Endometrial microvascular endothelial cells (primary cell): ENCODE measurements at regions not wholly inside any gene's neighbourhood (a gene's known extent, or its start where the extent isn't known, plus 50 kb on each side); places are given as distances from the start of the nearest gene placed in this dataset.

ENCODE experiments used
- in situ Hi-C: cut with HindIII; loops from 2 replicates; pipeline ENCODE4 v1.10.0; 2017; ENCODE audit warnings: low sequenced_read_pairs, low pct_unique_long_range_greater_than_20kb; ENCODE audit errors: inconsistent ontology term

GRCh38 chr21:16069178-16070112, 339.7 kb downstream of the USP25 start:
- in situ Hi-C loops: no loop called here

- in situ Hi-C loops: no loop called here
Observed at GRCh38 chr21:16070207-16070651, 340.4 kb downstream of the USP25 start.

GRCh38 chr21:16071092-16071491, 341.3 kb downstream of the USP25 start:
- in situ Hi-C loops: no loop called here

GRCh38 chr21:16071761-16072160, 342.0 kb downstream of the USP25 start:
- in situ Hi-C loops: no loop called here

DNA sequence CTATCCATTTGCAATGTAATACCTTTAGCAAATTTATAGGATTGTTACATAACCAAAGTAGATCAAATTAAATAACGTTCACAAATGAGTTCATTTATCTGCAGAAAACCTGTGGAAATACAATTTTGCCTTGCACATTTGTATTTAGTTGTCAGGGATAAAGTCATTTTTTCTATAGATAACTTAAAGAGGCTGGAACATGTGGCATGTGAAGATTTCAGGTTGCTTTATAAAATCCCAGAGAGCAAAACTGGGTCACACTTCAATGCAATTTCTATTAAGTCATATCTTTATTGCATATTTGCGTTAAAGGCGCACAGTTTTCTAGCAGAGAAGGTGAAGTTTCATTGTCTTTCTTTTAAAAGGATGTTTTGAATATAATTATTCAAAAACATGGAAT, 342.4 kb downstream of the USP25 start:
- in situ Hi-C loops: no loop called here

- in situ Hi-C loops: no loop called here
Observed at GRCh38 chr21:16072737-16073136, 343.0 kb downstream of the USP25 start.

DNA sequence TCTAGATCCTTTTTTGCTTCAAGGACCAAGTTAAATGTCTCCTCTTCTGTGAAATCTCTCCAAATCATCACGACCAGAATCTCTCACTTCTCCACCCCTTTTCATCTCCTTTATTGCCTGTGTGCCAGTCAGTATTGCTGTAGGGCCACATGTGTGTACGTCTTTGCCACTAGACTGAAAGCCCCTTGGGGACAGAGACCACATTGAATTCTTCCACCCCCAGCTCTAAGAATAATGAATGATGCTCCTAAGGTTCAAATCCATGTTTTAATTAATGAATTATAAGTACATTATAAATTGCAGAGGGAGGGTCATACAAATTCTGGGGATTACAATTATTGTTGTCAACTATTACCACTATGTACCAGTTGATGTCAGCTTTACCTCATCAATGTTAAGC, 343.8 kb downstream of the USP25 start:
- in situ Hi-C loops: no loop called here

GRCh38 chr21:16074950-16075489, 345.2 kb downstream of the USP25 start:
- in situ Hi-C loops: no loop called here

DNA sequence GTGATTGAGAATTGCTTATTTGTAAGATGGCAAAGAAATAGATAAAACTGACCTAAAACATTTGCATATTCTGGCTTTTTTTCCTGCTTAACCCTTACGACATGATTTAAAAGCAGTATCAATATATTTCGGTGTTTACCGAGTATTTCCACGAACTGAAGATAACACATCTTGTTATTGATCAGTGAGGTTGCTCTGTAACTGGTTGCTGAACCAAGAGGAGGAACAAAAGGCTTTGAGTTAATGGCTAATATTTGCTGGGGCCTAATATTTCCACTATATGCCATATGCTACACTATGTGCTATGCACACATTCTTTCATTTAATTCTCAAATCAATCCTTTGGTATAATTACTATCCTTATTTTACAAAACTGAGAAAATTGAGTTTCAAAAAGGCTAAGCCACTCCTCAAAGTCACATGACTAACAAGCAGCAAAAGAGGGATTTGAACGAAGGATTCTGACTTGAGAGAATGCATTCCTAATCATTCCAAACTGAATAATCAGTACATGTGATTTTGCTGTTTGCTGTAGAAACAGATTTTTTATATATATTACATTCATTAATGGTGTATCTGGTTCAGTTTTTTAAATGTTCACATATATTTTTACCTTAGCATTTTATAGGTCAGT, 346.0 kb downstream of the USP25 start:
- in situ Hi-C loops: no loop called here

- in situ Hi-C loops: no loop called here
Observed at GRCh38 chr21:16076465-16076864, 346.7 kb downstream of the USP25 start.

DNA sequence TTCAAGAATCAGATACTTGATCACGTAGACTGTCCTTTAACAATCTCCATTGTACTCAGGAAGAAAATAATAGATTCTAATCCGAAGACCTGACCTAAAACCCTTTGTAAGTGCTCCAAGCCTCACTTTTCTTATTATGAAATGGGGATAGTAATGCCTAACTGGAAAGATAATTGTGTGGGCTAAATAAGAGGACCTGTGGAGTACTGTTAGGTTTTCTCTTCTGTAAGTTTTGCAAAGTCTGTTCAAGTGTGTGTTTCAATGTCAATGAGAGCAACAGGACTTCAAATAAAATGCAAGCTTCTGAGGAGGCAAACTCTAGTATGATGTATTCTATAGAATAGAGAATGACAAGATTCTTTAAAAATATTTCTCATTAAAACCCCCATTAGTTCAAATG, 348.6 kb downstream of the USP25 start:
- in situ Hi-C loops: no loop called here

- in situ Hi-C loops: no loop called here
Observed at GRCh38 chr21:16079830-16080229, 350.0 kb downstream of the USP25 start.

DNA sequence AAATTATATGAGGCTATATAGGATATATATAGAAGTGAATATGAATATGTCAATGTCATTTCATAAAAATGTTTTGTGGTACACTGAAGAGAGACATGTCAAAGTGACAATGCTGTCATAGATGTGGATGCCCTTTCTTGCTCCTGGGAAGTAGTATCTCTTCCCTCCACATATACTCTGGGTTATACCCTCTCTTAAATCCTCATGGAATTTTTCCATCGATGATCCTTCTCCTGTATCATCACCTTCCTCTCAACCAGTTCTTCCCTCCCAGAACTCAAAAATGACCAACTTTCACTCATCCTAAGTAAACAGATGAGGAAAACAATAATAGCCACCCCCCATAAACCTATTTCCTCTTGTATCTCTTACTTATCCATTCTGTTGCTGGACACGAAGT, 351.5 kb downstream of the USP25 start:
- in situ Hi-C loops: no loop called here

DNA sequence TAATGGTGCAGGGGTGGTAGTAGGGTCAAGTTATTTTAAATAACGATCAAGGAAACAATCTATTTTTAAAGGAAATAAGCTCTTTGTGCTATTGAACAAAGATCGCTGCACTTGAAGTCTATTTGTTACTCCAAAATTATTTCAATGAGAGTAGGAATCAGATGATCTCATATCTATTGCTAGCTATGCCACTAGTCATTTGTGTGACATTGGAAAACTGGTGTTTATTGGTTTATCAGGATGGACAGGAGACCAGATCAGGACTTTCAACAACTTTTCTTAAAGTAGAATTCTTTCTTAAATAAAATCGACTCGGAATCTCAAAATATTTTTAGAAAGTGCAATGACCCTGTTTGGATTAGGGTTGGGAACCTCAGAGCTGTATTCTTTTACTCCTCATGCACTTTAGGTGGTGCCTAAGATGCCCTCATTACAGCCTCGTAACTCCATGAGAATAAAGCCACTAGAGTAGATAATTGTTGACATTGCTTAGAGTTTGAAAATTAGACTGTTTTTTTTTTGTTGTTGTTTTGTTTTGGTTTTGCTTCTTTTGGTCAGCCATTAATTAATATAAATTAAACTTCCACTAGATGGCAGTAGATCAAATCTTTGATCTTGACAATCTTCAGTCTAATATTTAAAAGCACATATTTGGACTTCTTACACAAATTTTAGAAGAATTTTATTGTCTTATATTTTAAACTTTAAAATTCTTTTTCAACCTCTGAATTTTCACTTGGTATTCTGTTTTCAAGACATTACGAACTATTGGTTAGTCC, 352.4 kb downstream of the USP25 start:
- in situ Hi-C loops: no loop called here

GRCh38 chr21:16084776-16085364, 355.1 kb downstream of the USP25 start:
- in situ Hi-C loops: no loop called here

- in situ Hi-C loops: no loop called here
Observed at GRCh38 chr21:16085421-16085820, 355.6 kb downstream of the USP25 start.

DNA sequence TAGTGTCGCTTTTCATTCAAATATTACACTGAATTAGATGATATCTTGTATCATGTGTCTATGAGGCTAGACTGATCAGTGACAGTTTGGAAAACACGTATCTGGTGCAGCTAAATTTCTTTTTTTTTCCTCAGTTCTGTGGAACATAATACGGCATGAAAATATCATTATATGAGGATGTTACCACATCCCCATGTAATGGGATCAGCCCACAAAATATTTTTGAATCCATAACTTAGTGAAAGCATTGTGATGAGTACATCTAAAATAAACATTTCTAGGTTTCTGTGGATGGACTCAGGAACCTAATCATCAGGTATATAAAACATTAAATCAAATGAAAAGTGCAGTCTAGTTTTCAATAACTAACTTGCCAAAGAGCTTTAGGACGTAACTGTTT, 356.3 kb downstream of the USP25 start:
- in situ Hi-C loops: no loop called here

GRCh38 chr21:16086936-16087335, 357.2 kb downstream of the USP25 start:
- in situ Hi-C loops: no loop called here

DNA sequence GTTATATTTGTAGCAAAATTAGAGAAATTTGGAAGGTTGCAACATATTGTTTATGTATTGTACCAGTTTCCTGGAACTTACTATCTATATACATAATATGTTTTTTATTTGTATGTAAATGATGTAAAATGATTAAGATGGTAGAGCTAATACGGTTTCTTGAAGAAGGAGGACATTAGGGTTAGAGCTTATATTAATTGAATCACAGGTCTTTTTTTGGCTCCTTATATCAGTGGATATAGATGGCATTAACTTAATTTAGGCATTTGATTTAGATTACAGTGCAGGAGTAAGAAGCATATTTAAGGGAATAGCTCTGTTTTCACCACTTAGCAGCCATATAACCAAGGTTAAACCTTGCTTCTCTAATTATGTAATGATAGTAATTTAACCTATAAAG, 357.7 kb downstream of the USP25 start:
- in situ Hi-C loops: no loop called here
